Neural cell (in vitro differentiated cells): ENCODE measurements at regions not wholly inside any gene's neighbourhood (a gene's known extent, or its start where the extent isn't known, plus 50 kb on each side); places are given as distances from the start of the nearest gene placed in this dataset.

Experiments used
- H2AFZ ChIP-seq: fragments of 200-600, 300-800 bp; sonication (generic), shearing (Covaris generic); 2 replicates; pipeline ENCODE4 v1.6.0; 2014; ENCODE audit warnings: low read depth, mild to moderate bottlenecking, antibody characterized with exemption, low read length, moderate library complexity
- H3F3A ChIP-seq: fragments of 200-600 bp; shearing (Covaris generic); 2 replicates; pipeline ENCODE4 v1.6.1; 2016; ENCODE audit warnings: mild to moderate bottlenecking, moderate library complexity, mixed read lengths, antibody characterized with exemption, low read length; ENCODE audit not compliant: insufficient read depth, poor library complexity, severe bottlenecking
- H3K27ac ChIP-seq: fragments of 200-600, 300-800 bp; sonication (generic), shearing (Covaris generic); 2 replicates; pipeline ENCODE4 v1.5.1; 2014; ENCODE audit warnings: mild to moderate bottlenecking, low read length, moderate library complexity
- H3K27me3 ChIP-seq: fragments of 300-800, 200-600 bp; sonication (generic), shearing (Covaris generic); 2 replicates; pipeline ENCODE4 v1.6.0; 2014; ENCODE audit warnings: mild to moderate bottlenecking, low read depth, low read length, moderate library complexity; ENCODE audit not compliant: insufficient read depth
- H3K36me3 ChIP-seq: fragments of 300-800, 200-600 bp; sonication (generic), shearing (Covaris generic); 2 replicates; pipeline ENCODE4 v1.5.1; 2014; ENCODE audit warnings: mild to moderate bottlenecking, antibody characterized with exemption, low read length, moderate library complexity; ENCODE audit not compliant: insufficient read depth
- H3K4me2 ChIP-seq: fragments of 300-800, 200-600 bp; sonication (generic), shearing (Covaris generic); 2 replicates; pipeline ENCODE4 v1.6.0; 2014; ENCODE audit warnings: mild to moderate bottlenecking, low read length
- H3K4me3 ChIP-seq: fragments of 300-800, 200-600 bp; sonication (generic), shearing (Covaris generic); 2 replicates; pipeline ENCODE4 v1.5.1; 2014; ENCODE audit warnings: mild to moderate bottlenecking, low read length, moderate library complexity
- H3K79me2 ChIP-seq: fragments of 200-600 bp; shearing (Covaris generic); replicated peaks from 2 replicates; pipeline ENCODE4 v1.6.0; 2014; ENCODE audit warnings: mild to moderate bottlenecking, low read length, moderate library complexity; ENCODE audit not compliant: insufficient read depth
- H3K9ac ChIP-seq: fragments of 300-800, 200-600 bp; sonication (generic), shearing (Covaris generic); 2 replicates; pipeline ENCODE4 v1.6.1; 2016; ENCODE audit warnings: mild to moderate bottlenecking, low read length, mixed read lengths
- H3K9me2 ChIP-seq: fragments of 200-600 bp; shearing (Covaris generic); 2 replicates; pipeline ENCODE4 v1.6.1; 2016; ENCODE audit warnings: mild to moderate bottlenecking, low read length, mixed read lengths; ENCODE audit not compliant: insufficient read depth
- H3K9me3 ChIP-seq: fragments of 200-600, 300-800 bp; sonication (generic), shearing (Covaris generic); 2 replicates; pipeline ENCODE4 v1.6.1; 2016; ENCODE audit warnings: mild to moderate bottlenecking, mixed run types, low read length, moderate library complexity, mixed read lengths
- H4K20me1 ChIP-seq: fragments of 200-600 bp; shearing (Covaris generic); 2 replicates; pipeline ENCODE4 v1.6.1; 2016; ENCODE audit warnings: mild to moderate bottlenecking, mixed run types; ENCODE audit not compliant: insufficient read depth
- EP300 ChIP-seq: fragments of 450-650 bp; conservative IDR thresholded peaks from 2 replicates; pipeline ENCODE4 v1.6.1; 2014; ENCODE audit warnings: antibody characterized with exemption, mild to moderate bottlenecking, moderate library complexity; ENCODE audit not compliant: poor library complexity, severe bottlenecking
- EZH2 ChIP-seq: fragments of 200-600, 300-800 bp; shearing (Covaris generic), sonication (generic); IDR thresholded peaks from 2 replicates; pipeline ENCODE4 v1.6.1; 2014; ENCODE audit warnings: antibody characterized with exemption, low read length, borderline replicate concordance, mild to moderate bottlenecking; ENCODE audit not compliant: insufficient read depth, poor library complexity, severe bottlenecking
- MXI1 ChIP-seq: fragments of 450-650 bp; conservative IDR thresholded peaks from 2 replicates; pipeline ENCODE4 v1.6.1; 2014; ENCODE audit warnings: antibody characterized with exemption, mild to moderate bottlenecking; ENCODE audit not compliant: poor library complexity, severe bottlenecking
- POLR2AphosphoS5 ChIP-seq: IDR thresholded peaks from 2 replicates; pipeline ENCODE4 v1.6.1; 2012
- RAD21 ChIP-seq: fragments of 450-650 bp; conservative IDR thresholded peaks from 2 replicates; pipeline ENCODE4 v1.6.1; 2014; ENCODE audit warnings: antibody characterized with exemption, mild to moderate bottlenecking, moderate library complexity
- SMC3 ChIP-seq: fragments of 450-650 bp; conservative IDR thresholded peaks from 2 replicates; pipeline ENCODE4 v1.6.1; 2014; ENCODE audit warnings: antibody characterized with exemption, mild to moderate bottlenecking, moderate library complexity; ENCODE audit not compliant: poor library complexity
- TAF1 ChIP-seq: IDR thresholded peaks from 2 replicates; pipeline ENCODE4 v1.6.1; 2012; ENCODE audit warnings: low read depth
- TF ChIP-seq, protein P1 (sequence below): IDR thresholded peaks from 2 replicates; pipeline ENCODE4 v1.6.1; 2012; ENCODE audit warnings: borderline replicate concordance
- TF ChIP-seq, protein P2 (sequence below): fragments of 450-650 bp; IDR thresholded peaks from 2 replicates; pipeline ENCODE4 v1.5.1; 2014; ENCODE audit warnings: antibody characterized with exemption, mild to moderate bottlenecking, moderate library complexity; ENCODE audit not compliant: poor library complexity, severe bottlenecking

DNA sequence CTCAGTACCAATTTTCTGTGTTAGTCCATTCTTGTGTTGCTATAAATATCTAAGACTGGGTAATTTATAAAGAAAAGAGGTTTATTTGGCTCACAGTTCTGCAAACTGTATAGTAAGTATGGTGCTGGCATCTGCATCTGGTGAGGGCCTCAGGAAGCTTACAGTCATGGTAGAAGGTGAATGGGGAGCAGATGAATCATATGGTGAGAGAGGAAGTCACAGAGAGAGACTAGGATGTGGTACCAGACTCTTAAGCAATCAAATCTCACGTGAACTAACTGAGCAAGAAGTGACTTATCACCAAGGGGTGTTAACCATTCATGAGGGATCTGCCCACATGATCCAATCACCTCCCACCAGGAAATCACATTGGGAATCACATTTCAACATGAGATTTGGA lies 60.8 kb upstream of the ZBED5 start:
- no peak overlapping the region for H3K4me3 ChIP-seq
- no peak overlapping the region for H2AFZ ChIP-seq
- H3K27me3 ChIP-seq, result no peaks in the 10 kb centered on the region
- no peak overlapping the region for H3K27ac ChIP-seq
- H3K36me3 ChIP-seq, result no peaks in the 10 kb centered on the region
- H3K4me2 ChIP-seq, result no peak overlapping the region
- no peaks in the 10 kb centered on the region for H3K79me2 ChIP-seq
- H4K20me1 ChIP-seq, result no peaks in the 10 kb centered on the region
- H3K9me2 ChIP-seq, result no peaks in the 10 kb centered on the region
- H3F3A ChIP-seq, result no peaks in the 10 kb centered on the region
- H3K9ac ChIP-seq, result no peak overlapping the region
- TF ChIP-seq, protein P1, sequence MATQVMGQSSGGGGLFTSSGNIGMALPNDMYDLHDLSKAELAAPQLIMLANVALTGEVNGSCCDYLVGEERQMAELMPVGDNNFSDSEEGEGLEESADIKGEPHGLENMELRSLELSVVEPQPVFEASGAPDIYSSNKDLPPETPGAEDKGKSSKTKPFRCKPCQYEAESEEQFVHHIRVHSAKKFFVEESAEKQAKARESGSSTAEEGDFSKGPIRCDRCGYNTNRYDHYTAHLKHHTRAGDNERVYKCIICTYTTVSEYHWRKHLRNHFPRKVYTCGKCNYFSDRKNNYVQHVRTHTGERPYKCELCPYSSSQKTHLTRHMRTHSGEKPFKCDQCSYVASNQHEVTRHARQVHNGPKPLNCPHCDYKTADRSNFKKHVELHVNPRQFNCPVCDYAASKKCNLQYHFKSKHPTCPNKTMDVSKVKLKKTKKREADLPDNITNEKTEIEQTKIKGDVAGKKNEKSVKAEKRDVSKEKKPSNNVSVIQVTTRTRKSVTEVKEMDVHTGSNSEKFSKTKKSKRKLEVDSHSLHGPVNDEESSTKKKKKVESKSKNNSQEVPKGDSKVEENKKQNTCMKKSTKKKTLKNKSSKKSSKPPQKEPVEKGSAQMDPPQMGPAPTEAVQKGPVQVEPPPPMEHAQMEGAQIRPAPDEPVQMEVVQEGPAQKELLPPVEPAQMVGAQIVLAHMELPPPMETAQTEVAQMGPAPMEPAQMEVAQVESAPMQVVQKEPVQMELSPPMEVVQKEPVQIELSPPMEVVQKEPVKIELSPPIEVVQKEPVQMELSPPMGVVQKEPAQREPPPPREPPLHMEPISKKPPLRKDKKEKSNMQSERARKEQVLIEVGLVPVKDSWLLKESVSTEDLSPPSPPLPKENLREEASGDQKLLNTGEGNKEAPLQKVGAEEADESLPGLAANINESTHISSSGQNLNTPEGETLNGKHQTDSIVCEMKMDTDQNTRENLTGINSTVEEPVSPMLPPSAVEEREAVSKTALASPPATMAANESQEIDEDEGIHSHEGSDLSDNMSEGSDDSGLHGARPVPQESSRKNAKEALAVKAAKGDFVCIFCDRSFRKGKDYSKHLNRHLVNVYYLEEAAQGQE, result no peak
- TF ChIP-seq, protein P2, sequence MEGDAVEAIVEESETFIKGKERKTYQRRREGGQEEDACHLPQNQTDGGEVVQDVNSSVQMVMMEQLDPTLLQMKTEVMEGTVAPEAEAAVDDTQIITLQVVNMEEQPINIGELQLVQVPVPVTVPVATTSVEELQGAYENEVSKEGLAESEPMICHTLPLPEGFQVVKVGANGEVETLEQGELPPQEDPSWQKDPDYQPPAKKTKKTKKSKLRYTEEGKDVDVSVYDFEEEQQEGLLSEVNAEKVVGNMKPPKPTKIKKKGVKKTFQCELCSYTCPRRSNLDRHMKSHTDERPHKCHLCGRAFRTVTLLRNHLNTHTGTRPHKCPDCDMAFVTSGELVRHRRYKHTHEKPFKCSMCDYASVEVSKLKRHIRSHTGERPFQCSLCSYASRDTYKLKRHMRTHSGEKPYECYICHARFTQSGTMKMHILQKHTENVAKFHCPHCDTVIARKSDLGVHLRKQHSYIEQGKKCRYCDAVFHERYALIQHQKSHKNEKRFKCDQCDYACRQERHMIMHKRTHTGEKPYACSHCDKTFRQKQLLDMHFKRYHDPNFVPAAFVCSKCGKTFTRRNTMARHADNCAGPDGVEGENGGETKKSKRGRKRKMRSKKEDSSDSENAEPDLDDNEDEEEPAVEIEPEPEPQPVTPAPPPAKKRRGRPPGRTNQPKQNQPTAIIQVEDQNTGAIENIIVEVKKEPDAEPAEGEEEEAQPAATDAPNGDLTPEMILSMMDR, result no peak
- TF ChIP-seq POLR2AphosphoS5, result no peak
- TF ChIP-seq EZH2, result no peak
- no peak for TF ChIP-seq EP300
- TF ChIP-seq TAF1, result no peak
- no peak for TF ChIP-seq RAD21
- TF ChIP-seq MXI1, result no peak
- no peak for TF ChIP-seq SMC3
- H3K9me3 ChIP-seq, result no peaks in the 10 kb centered on the region

DNA sequence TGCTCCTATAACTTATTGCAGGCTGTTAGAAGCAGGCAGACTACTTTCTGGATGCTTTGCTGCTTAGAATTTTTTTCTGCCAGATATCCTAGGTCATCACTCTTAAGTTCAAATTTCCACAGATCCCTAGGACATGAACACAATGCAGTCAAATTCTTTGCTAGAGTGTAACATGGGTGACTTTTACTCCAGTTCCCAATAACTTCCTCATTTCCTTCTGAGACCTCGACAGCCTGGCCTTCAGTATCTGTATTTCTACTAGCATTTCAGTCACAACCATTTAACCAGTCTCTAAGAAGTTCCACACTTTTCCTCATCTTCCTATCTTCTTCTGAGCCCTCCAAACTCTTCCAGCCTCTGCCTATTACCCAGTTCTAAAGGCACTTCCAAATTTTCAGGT lies 60.4 kb upstream of the ZBED5 start:
- Histone ChIP-seq H3F3A (no peaks in the 10 kb centered on the region), H2AFZ (no peak overlapping the region), H3K27ac (no peak overlapping the region), H3K4me2 (no peak overlapping the region), H3K9me2 (no peaks in the 10 kb centered on the region), H3K9ac (no peak overlapping the region), H3K79me2 (no peaks in the 10 kb centered on the region), H3K27me3 (no peaks in the 10 kb centered on the region), H3K4me3 (no peak overlapping the region), H4K20me1 (no peaks in the 10 kb centered on the region), H3K9me3 (no peaks in the 10 kb centered on the region), H3K36me3 (no peaks in the 10 kb centered on the region)
- TF ChIP-seq POLR2AphosphoS5, result no peak
- TF ChIP-seq, protein P2, result no peak
- no peak for TF ChIP-seq SMC3
- no peak for TF ChIP-seq TAF1
